ENCODE measurements at regions not wholly inside any gene's neighbourhood (a gene's known extent, or its start where the extent isn't known, plus 50 kb on each side); places are given as distances from the start of the nearest gene placed in this dataset.

GRCh38 chr22:47397673-47398072 is 635.2 kb downstream of the TBC1D22A start:
- TF ChIP-seq EZH2 (IDR thresholded peaks at IDR 0.05; ENCODE audit: insufficient read depth, poor library complexity, severe bottlenecking): no peak
- TF ChIP-seq EZH2phosphoT487 (IDR thresholded peaks at IDR 0.05; ENCODE audit: insufficient read depth, low read depth): no peak
